ENCODE measurements at regions not wholly inside any gene's neighbourhood (a gene's known extent, or its start where the extent isn't known, plus 50 kb on each side); places are given as distances from the start of the nearest gene placed in this dataset.
"Not testable (repeated sequence)": the region's sequence is repeated elsewhere in the genome, so short reads cannot be mapped to it uniquely, and the experiment has no call there.

DNA sequence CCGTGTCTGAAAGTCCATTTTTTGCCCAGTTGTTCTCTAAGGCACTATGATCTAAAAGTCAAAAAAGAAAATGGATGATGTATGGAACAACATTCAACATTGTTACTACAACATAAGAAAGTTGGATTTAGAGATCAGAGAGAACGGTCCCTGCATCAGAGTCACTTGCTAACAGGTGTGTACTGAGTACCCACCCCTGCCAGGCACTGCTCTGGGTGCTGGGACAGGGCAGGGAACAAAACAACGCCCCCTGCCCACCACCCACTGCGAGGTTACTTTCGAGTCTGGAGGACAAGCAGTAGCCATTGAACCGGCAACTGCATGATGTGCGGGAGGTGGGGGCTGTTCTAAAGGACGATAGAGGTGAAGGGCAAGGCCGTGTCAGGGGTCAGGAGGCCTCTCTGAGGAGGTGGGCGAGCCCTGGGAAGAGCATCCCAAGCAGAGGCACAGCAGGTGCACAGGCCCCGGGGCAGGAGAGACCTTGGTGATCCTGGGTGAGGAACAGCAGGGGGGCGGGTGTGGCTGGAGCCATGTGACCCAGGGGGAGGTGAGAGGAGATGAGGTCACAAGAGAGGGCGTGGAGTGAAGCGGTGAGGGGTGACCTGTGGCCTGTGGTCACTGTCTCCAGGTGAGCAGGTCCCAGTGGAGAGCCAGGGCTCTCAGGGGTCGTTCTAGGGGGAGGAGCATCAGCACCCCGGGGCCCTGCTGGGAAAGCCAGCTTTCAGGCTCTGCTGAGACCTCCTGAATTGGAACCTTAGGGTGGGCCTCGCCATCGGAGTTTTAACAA is 197.5 kb upstream of the SULF2 start:
- Histone ChIP-seq H3K4me3 (ENCODE audit: low read length) (no peak overlapping the region), H3K9ac (ENCODE audit: extremely low read depth, low read length, poor library complexity, severe bottlenecking) (no peak overlapping the region), H3K36me3 (ENCODE audit: control insufficient read depth, insufficient read depth, low read length) (no peaks in the 10 kb centered on the region), H3K4me1 (ENCODE audit: control insufficient read depth, insufficient read depth, low read length) (peaks cover 2% of the 10 kb centered on the region), H3K27ac (ENCODE audit: low read depth, low read length) (no peak overlapping the region), H3K27me3 (ENCODE audit: control insufficient read depth, insufficient read depth, low read length, poor library complexity, severe bottlenecking) (no peaks in the 10 kb centered on the region), H3K9me3 (ENCODE audit: control insufficient read depth, low read length) (peaks cover 5% of the 10 kb centered on the region)
- Mint-ChIP-seq H3K9me3 (peaks cover 5% of the 10 kb centered on the region), H3K4me3 (no peak overlapping the region), H3K4me1 (peaks cover 22% of the 10 kb centered on the region), H3K27ac (no peak overlapping the region), H3K27me3 (ENCODE audit: insufficient read depth) (peaks cover 2% of the 10 kb centered on the region), H3K36me3 (ENCODE audit: low read depth) (no peaks in the 10 kb centered on the region)
- DNase-seq: peak; percentile 22
- no peak for TF ChIP-seq CTCF (conservative IDR thresholded peaks at IDR 0.05)
- WGBS, 2 experiments (ENCODE audit: insufficient coverage in 1 of 2, insufficient read length in 1 of 2): 94 to 100% methylated on average over 4 to 18 of the region's 18 CpGs

DNA sequence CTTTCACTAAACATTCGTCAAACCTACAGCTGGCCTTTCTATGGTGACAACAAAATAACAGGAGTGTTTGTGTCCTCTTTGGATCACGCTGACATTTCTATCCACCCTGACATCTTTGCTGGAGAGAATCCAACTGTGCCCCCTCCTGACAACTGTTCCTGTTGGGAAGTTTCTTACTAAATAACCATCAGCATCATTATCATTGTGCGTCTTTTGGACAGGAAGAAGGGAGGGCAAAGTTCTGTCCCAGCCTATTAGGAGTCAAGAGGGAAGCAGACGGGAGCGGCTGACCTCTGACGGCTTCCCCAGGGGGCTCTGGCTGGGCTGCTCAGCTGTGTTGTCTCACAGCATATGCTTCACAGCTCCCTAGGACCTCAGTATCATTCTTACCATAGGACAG is 195.9 kb upstream of the SULF2 start:
- Mint-ChIP-seq H3K36me3 (ENCODE audit: low read depth) (no peaks in the 10 kb centered on the region), H3K9me3 (peaks cover 5% of the 10 kb centered on the region), H3K4me3 (no peak overlapping the region), H3K27ac (no peak overlapping the region), H3K27me3 (ENCODE audit: insufficient read depth) (peaks cover 2% of the 10 kb centered on the region), H3K4me1 (peaks cover 26% of the 10 kb centered on the region)
- Histone ChIP-seq H3K27me3 (ENCODE audit: control insufficient read depth, insufficient read depth, low read length, poor library complexity, severe bottlenecking) (no peaks in the 10 kb centered on the region), H3K27ac (ENCODE audit: low read depth, low read length) (peak overlapping the region; percentile 9), H3K4me3 (ENCODE audit: low read length) (no peak overlapping the region), H3K4me1 (ENCODE audit: control insufficient read depth, insufficient read depth, low read length) (peaks cover 2% of the 10 kb centered on the region), H3K9ac (ENCODE audit: extremely low read depth, low read length, poor library complexity, severe bottlenecking) (no peak overlapping the region), H3K36me3 (ENCODE audit: control insufficient read depth, insufficient read depth, low read length) (no peaks in the 10 kb centered on the region), H3K9me3 (ENCODE audit: control insufficient read depth, low read length) (peaks cover 5% of the 10 kb centered on the region)
- peak; percentile 43 for DNase-seq
- TF ChIP-seq CTCF (conservative IDR thresholded peaks at IDR 0.05): no peak
- whole genome bisulfite sequencing, 2 experiments (ENCODE audit: insufficient coverage in 1 of 2, insufficient read length in 1 of 2): 58 to 80% methylated on average over 4 to 6 of the region's 6 CpGs

- no peak for TF ChIP-seq CTCF (conservative IDR thresholded peaks at IDR 0.05)
- Mint-ChIP-seq H3K27me3 (ENCODE audit: insufficient read depth) (peaks cover 2% of the 10 kb centered on the region), H3K9me3 (peaks cover 5% of the 10 kb centered on the region), H3K4me3 (no peak overlapping the region), H3K4me1 (peaks cover 26% of the 10 kb centered on the region), H3K36me3 (ENCODE audit: low read depth) (no peaks in the 10 kb centered on the region), H3K27ac (no peak overlapping the region)
- no peaks in the 10 kb centered on the region for H3K36me3 ChIP-seq (ENCODE audit: control insufficient read depth, insufficient read depth, low read length)
- H3K27me3 ChIP-seq (ENCODE audit: control insufficient read depth, insufficient read depth, low read length, poor library complexity, severe bottlenecking): no peaks in the 10 kb centered on the region
- H3K27ac ChIP-seq (ENCODE audit: low read depth, low read length): peak overlapping the region; percentile 9
- peak; percentile 20 for DNase-seq
- H3K4me3 ChIP-seq (ENCODE audit: low read length): no peak overlapping the region
- H3K9me3 ChIP-seq (ENCODE audit: control insufficient read depth, low read length): peaks cover 5% of the 10 kb centered on the region
- H3K4me1 ChIP-seq (ENCODE audit: control insufficient read depth, insufficient read depth, low read length): peaks cover 2% of the 10 kb centered on the region
- no peak overlapping the region for H3K9ac ChIP-seq (ENCODE audit: extremely low read depth, low read length, poor library complexity, severe bottlenecking)
- 91 to 95% methylated on average over 7 to 10 of the region's 10 CpGs for WGBS, 2 experiments (ENCODE audit: insufficient coverage in 1 of 2, insufficient read length in 1 of 2)
Observed at GRCh38 chr20:47980336-47981177, 195.3 kb upstream of the SULF2 start.

GRCh38 chr20:47979361-47980095 is 194.2 kb upstream of the SULF2 start:
- H3K36me3 ChIP-seq (ENCODE audit: control insufficient read depth, insufficient read depth, low read length); H3K9ac ChIP-seq (ENCODE audit: extremely low read depth, low read length, poor library complexity, severe bottlenecking); H3K9me3 ChIP-seq (ENCODE audit: control insufficient read depth, low read length); H3K27ac Mint-ChIP-seq; H3K4me3 Mint-ChIP-seq; H3K27me3 ChIP-seq (ENCODE audit: control insufficient read depth, insufficient read depth, low read length, poor library complexity, severe bottlenecking); H3K9me3 Mint-ChIP-seq; H3K4me3 ChIP-seq (ENCODE audit: low read length); H3K4me1 ChIP-seq (ENCODE audit: control insufficient read depth, insufficient read depth, low read length); H3K27me3 Mint-ChIP-seq (ENCODE audit: insufficient read depth); H3K27ac ChIP-seq (ENCODE audit: low read depth, low read length); H3K36me3 Mint-ChIP-seq (ENCODE audit: low read depth): not testable (repeated sequence)
- H3K4me1 Mint-ChIP-seq: peaks cover 26% of the 10 kb centered on the region
- 50 to 56% methylated on average over 2 to 11 of the region's 11 CpGs for WGBS, 2 experiments (ENCODE audit: insufficient coverage in 1 of 2, insufficient read length in 1 of 2)
- peak; percentile 50 for DNase-seq
